ENCODE measurements at regions not wholly inside any gene's neighbourhood (a gene's known extent, or its start where the extent isn't known, plus 50 kb on each side); places are given as distances from the start of the nearest gene placed in this dataset.

DNA sequence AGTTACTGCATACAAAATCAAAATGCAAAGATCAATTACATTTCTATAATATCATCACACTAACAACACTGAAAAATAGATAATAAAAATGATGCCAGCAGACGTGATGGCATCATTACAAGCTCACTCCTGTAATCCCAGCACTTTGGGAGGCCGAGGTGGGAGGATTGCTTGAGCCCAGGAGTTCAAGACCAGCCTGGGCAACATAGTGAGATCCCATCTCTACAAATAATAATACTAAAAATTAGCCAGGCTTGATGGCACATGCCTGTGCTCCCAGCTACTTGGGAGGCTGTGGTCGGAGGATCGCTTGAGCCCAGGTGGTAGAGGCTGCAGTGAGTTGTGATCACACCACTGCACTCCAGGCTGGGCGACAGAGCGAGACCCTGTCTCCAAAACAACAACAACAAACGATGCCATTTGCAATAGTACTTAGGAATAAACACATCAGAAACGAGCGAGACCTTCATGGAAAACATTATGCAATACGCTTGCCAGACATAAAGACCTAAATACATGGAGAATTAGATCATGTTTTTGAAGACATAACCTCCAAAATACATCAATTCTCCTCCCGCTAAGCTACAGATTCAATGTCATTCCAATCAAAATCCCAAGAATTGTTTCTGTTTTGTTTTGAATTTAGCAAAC, 86.6 kb upstream of the ERRFI1 start:
- TF ChIP-seq, protein P1, sequence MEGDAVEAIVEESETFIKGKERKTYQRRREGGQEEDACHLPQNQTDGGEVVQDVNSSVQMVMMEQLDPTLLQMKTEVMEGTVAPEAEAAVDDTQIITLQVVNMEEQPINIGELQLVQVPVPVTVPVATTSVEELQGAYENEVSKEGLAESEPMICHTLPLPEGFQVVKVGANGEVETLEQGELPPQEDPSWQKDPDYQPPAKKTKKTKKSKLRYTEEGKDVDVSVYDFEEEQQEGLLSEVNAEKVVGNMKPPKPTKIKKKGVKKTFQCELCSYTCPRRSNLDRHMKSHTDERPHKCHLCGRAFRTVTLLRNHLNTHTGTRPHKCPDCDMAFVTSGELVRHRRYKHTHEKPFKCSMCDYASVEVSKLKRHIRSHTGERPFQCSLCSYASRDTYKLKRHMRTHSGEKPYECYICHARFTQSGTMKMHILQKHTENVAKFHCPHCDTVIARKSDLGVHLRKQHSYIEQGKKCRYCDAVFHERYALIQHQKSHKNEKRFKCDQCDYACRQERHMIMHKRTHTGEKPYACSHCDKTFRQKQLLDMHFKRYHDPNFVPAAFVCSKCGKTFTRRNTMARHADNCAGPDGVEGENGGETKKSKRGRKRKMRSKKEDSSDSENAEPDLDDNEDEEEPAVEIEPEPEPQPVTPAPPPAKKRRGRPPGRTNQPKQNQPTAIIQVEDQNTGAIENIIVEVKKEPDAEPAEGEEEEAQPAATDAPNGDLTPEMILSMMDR (conservative IDR thresholded peaks at IDR 0.05; ENCODE audit: low read depth, low read length) = no peak
- no peak for TF ChIP-seq EZH2phosphoT487 (IDR thresholded peaks at IDR 0.05; ENCODE audit: borderline replicate concordance, low read length)
- TF ChIP-seq EZH2 (IDR thresholded peaks at IDR 0.05; ENCODE audit: low read length, unreplicated experiment) = no peak
